Stomach smooth muscle (tissue), 2 donors: ENCODE measurements at regions not wholly inside any gene's neighbourhood (a gene's known extent, or its start where the extent isn't known, plus 50 kb on each side); places are given as distances from the start of the nearest gene placed in this dataset.
"Not testable (repeated sequence)": the region's sequence is repeated elsewhere in the genome, so short reads cannot be mapped to it uniquely, and the experiment has no call there.

Source experiments
- H3K27ac ChIP-seq: one replicate; pipeline ENCODE4 v1.7.0; 2013; ENCODE audit warnings: mild to moderate bottlenecking, low read length, inconsistent platforms
- H3K27me3 ChIP-seq, 2 donors: one replicate each; pipeline ENCODE4 v1.7.0; 2013; ENCODE audit warnings: low read length in 2 of 2; ENCODE audit not compliant: insufficient read depth in 2 of 2, control insufficient read depth in 1 of 2
- H3K36me3 ChIP-seq, 2 donors: one replicate each; pipeline ENCODE4 v1.7.0; 2013; ENCODE audit warnings: low read length in 2 of 2; ENCODE audit not compliant: control insufficient read depth in 2 of 2, insufficient read depth in 2 of 2
- H3K4me1 ChIP-seq: one replicate; pipeline ENCODE4 v1.7.0; 2013; ENCODE audit warnings: low read length; ENCODE audit not compliant: control insufficient read depth, insufficient read depth
- H3K4me3 ChIP-seq, 2 donors: one replicate each; pipeline ENCODE4 v1.7.0; 2013; ENCODE audit warnings: low read length in 2 of 2
- H3K9ac ChIP-seq, 2 donors: one replicate each; pipeline ENCODE4 v1.7.0; 2013; ENCODE audit warnings: low read length in 2 of 2, mild to moderate bottlenecking in 1 of 2
- H3K9me3 ChIP-seq, 2 donors: one replicate each; pipeline ENCODE4 v1.7.0; 2013; ENCODE audit warnings: low read length in 2 of 2; ENCODE audit not compliant: control insufficient read depth in 2 of 2
- donor health status: healthy.
- donor health status: Pancreatic carcinoma.

DNA sequence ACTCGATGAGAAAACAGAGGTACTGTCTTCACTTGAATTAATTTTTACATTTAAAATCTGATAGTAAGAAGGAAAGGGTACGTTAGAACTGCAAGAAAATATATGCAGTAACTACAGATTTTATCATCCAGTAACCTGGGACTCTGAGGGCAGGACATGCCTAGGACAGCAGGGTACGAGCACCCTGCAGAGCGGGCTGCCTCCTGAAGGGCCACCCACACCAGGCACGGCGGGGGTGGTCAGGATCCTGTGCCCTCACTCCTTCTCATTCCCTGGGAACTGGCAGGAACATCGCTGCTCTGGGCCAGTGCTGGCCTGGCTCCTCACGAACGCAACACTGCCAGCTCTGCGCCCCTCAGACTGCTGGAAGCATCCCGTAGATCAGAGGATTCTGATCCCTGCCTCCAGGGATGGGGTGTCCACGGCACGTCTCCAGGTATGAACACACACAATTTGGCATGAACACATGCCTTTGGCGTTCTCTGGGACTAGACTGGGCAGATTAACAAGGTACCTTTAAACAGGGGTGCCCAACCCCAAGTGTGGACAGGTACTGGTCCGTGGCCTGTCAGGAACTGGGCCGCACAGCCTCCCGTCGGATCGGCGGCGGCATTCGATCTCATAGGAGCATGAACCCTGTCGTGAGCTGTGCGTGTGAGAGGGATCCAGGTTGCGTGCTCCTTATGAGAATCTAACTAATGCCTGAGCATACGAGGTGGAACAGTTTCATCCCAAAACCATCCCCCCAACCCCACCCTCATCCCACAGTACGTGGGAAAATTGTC, 99.3 kb upstream of the FAM20C start:
- H3K9ac ChIP-seq, result no peak overlapping the region
- no peaks in the 10 kb centered on the region for H3K36me3 ChIP-seq
- peaks cover 23% of the 10 kb centered on the region for H3K4me1 ChIP-seq
- H3K27me3 ChIP-seq, result no peaks in the 10 kb centered on the region
- no peak overlapping the region for H3K4me3 ChIP-seq
- peaks cover 0 to 3% of the 10 kb centered on the region in 2 donors for H3K9me3 ChIP-seq
- no peak overlapping the region for H3K27ac ChIP-seq

- Histone ChIP-seq H3K4me1 (peaks cover 14% of the 10 kb centered on the region), H3K27ac (no peak overlapping the region), H3K36me3 (no peaks in the 10 kb centered on the region), H3K9ac (no peak overlapping the region), H3K4me3 (no peak overlapping the region), H3K27me3 (no peaks in the 10 kb centered on the region), H3K9me3 (peaks cover 0 to 4% of the 10 kb centered on the region in 2 donors)
Observed at GRCh38 chr7:94251-94801, 98.0 kb upstream of the FAM20C start.

- no peak overlapping the region for H3K4me3 ChIP-seq
- H3K9me3 ChIP-seq, result peaks cover 0 to 4% of the 10 kb centered on the region in 2 donors
- no peak overlapping the region for H3K27ac ChIP-seq
- no peak overlapping the region for H3K9ac ChIP-seq
- H3K27me3 ChIP-seq, result no peaks in the 10 kb centered on the region
- H3K4me1 ChIP-seq, result peaks cover 4% of the 10 kb centered on the region
- no peaks in the 10 kb centered on the region for H3K36me3 ChIP-seq
Observed at GRCh38 chr7:95180-95862, 97.0 kb upstream of the FAM20C start.

DNA sequence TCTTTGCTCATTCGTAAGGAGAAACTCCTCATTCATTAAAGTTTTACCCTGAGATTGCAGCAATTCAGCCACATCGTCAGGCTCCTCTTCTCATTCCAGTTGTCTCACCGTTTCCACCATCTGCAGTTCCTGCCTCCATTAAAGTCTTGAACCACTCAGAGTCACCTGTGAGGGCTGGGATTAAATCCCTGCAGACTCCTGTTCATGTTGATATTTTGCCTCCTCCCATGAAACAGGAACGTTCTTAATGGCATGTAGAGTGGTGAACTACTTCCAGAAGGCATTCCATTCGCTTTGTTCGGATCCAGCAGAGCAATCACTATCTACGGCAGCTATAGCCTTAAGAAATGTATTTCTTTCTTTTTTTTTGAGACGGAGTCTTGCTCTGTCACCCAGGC, 96.5 kb upstream of the FAM20C start:
- Histone ChIP-seq H3K9ac (no peak overlapping the region), H3K27ac (no peak overlapping the region), H3K27me3 (no peaks in the 10 kb centered on the region), H3K4me3 (no peak overlapping the region), H3K36me3 (no peaks in the 10 kb centered on the region), H3K9me3 (peaks cover 0 to 4% of the 10 kb centered on the region in 2 donors), H3K4me1 (no peaks in the 10 kb centered on the region)

DNA sequence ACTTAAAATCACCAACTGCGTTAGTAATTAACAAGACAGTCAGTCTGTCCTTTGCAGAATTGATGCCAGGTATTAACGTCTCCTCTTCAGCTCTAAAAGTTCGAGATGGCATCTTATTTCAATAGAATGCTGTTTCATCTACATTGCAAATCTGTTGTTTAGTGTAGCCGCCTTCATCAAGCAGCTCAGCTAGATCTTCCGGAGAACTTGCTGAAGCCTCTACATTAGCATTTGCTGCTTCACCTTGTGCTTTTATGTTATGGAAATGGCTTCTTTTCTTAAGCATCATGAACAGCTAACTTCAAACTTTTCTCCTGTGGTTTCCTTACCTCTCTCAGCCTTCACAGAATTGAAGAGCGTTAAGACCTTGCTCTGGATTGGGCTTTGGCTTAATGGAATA, 95.5 kb upstream of the FAM20C start:
- Histone ChIP-seq H3K9me3 (peaks cover 0 to 4% of the 10 kb centered on the region in 2 donors), H3K27me3 (no peaks in the 10 kb centered on the region), H3K4me3 (no peak overlapping the region), H3K4me1 (no peaks in the 10 kb centered on the region), H3K36me3 (no peaks in the 10 kb centered on the region), H3K27ac (no peak overlapping the region), H3K9ac (no peak overlapping the region)

- no peaks in the 10 kb centered on the region for H3K36me3 ChIP-seq
- H3K9me3 ChIP-seq, result peaks cover 0 to 4% of the 10 kb centered on the region in 2 donors
- no peaks in the 10 kb centered on the region for H3K4me1 ChIP-seq
- no peak overlapping the region for H3K4me3 ChIP-seq
- H3K9ac ChIP-seq, result no peak overlapping the region
- no peaks in the 10 kb centered on the region for H3K27me3 ChIP-seq
- no peak overlapping the region for H3K27ac ChIP-seq
Observed at GRCh38 chr7:97310-97841, 95.0 kb upstream of the FAM20C start.

GRCh38 chr7:101146-102046, 91.0 kb upstream of the FAM20C start:
- H3K4me1 ChIP-seq, result no peaks in the 10 kb centered on the region
- H3K9me3 ChIP-seq, result peaks cover 0 to 4% of the 10 kb centered on the region in 2 donors
- H3K36me3 ChIP-seq, result no peaks in the 10 kb centered on the region
- H3K27ac ChIP-seq, result no peak overlapping the region
- H3K9ac ChIP-seq, result no peak overlapping the region
- no peak overlapping the region for H3K4me3 ChIP-seq
- no peaks in the 10 kb centered on the region for H3K27me3 ChIP-seq

DNA sequence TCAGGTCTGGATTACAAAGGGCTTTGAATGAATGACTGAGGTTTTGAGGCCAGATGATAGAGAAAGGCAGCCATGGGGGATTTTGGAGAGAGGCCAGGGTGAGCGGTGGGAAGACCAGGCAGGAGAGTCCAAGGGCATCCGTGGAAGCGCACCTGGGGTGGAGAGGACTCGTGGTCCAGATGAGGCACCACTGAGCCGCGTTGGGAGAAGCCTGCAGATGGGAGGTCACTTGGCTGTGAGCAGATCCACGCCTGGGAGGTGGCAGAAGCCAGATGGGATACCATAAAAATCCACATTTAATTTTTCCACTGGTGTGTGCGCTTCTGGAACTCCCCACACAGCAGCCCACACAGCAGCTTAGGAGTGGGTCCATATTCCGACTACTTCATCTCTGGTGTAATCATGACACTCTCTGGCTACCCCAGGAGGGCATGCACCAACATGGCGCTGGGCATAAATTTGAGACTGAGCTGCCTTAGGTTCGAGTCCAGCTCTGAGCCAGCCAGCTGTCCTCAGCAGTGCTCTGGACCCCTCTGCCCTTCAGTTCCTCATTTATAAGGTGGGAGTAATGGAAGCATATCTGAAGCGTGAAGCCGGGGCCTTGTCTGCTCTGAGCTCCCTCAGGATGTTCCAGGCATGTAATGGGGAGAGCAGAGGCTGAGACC, 90.2 kb upstream of the FAM20C start:
- H3K9ac ChIP-seq, result no peak overlapping the region
- H3K36me3 ChIP-seq, result no peaks in the 10 kb centered on the region
- no peak overlapping the region for H3K27ac ChIP-seq
- no peaks in the 10 kb centered on the region for H3K27me3 ChIP-seq
- peaks cover 0 to 4% of the 10 kb centered on the region in 2 donors for H3K9me3 ChIP-seq
- H3K4me1 ChIP-seq, result no peaks in the 10 kb centered on the region
- no peak overlapping the region for H3K4me3 ChIP-seq

GRCh38 chr7:102721-103120, 89.7 kb upstream of the FAM20C start:
- H3K4me3 ChIP-seq, result no peak overlapping the region
- H3K9me3 ChIP-seq, result peaks cover 0 to 4% of the 10 kb centered on the region in 2 donors
- H3K36me3 ChIP-seq, result no peaks in the 10 kb centered on the region
- no peak overlapping the region for H3K27ac ChIP-seq
- H3K9ac ChIP-seq, result no peak overlapping the region
- no peaks in the 10 kb centered on the region for H3K4me1 ChIP-seq
- no peaks in the 10 kb centered on the region for H3K27me3 ChIP-seq

DNA sequence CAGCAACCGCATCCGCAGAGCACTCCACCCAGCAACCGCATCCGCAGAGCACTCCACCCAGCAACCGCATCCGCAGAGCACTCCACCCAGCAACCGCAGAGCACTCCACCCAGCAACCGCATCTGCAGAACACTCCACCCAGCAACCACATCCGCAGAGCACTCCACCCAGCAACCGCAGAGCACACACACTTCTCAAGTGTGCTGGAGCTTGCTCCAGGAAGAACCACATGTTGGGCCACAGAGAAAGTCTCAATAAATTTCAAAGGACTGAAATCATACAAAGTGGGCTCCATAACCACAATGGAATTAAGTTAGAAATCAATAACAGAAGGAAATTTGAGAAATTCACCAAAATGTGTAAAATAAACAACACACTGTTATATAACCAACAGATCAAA, 88.4 kb upstream of the FAM20C start:
- not testable (repeated sequence) for H3K4me1 ChIP-seq, H3K4me3 ChIP-seq, H3K9me3 ChIP-seq, H3K36me3 ChIP-seq, H3K27me3 ChIP-seq, H3K9ac ChIP-seq, H3K27ac ChIP-seq
